GM12878 (cell line): ENCODE measurements at regions not wholly inside any gene's neighbourhood (a gene's known extent, or its start where the extent isn't known, plus 50 kb on each side); places are given as distances from the start of the nearest gene placed in this dataset.
A peak's percentile ranks its signal among the peaks of the same experiment; 100 is the strongest.

Source experiments
- ATAC-seq: fragments of 200-7000 bp; cut with Tn5 transposase; 3 replicates; pipeline ENCODE4 v1.9.1; 2020; ENCODE audit warnings: mild to moderate bottlenecking, moderate library complexity
- BruUV-seq: library from RNA; stranded (reverse); fragments of 400-500 nt; replicated peaks from 2 replicates; lab custom pipeline; 2021; lab: Mats Ljungman, UMichigan
- CTCF ChIA-PET: fragments of 300-600 bp; sonication (Branson Sonifier 250); formaldehyde crosslinking; extraction: SDS; loops from one replicate; lab custom pipeline; 2021; ENCODE audit warnings: inconsistent platforms; lab: Yijun Ruan, JAX
- POLR2A ChIA-PET: fragments of 350-600 bp; formaldehyde crosslinking; extraction: SDS; loops from one replicate; lab custom pipeline; 2021; ENCODE audit warnings: inconsistent platforms; lab: Charles Lee
- RAD21 ChIA-PET: fragments of 300-600 bp; sonication (Branson Sonifier 250); formaldehyde crosslinking; loops from one replicate; lab custom pipeline; 2023; ENCODE audit warnings: antibody characterized with exemption; ENCODE audit not compliant: unreplicated experiment; lab: Charles Lee
- SMC1A ChIA-PET: fragments of 300-600 bp; sonication (Branson Sonifier 250); formaldehyde crosslinking; loops from one replicate; lab custom pipeline; 2023; ENCODE audit not compliant: unreplicated experiment, uncharacterized antibody; lab: Charles Lee
- DNase-seq: peaks from one replicate; pipeline ENCODE4 v3.0.0-alpha.2; 2011; ENCODE audit warnings: low read depth, low spot score
- FAIRE-seq: peaks from 3 replicates; lab custom pipeline; 2011; peaks lifted over from hg19 to GRCh38; lab: Jason Lieb, UNC
- H2AFZ ChIP-seq: 2 replicates; pipeline ENCODE4 v1.6.0; 2011; ENCODE audit warnings: low read depth, low read length, control low read depth; ENCODE audit not compliant: control insufficient read depth
- H3K27ac ChIP-seq: 2 replicates; pipeline ENCODE4 v1.5.1; 2011; ENCODE audit warnings: control low read depth; ENCODE audit not compliant: control insufficient read depth, insufficient read depth
- H3K27me3 ChIP-seq, 2 experiments: replicated peaks in 1 of 2; 2 replicates each; pipeline versions ENCODE4 v1.6.0 to v1.6.1; 2011; ENCODE audit warnings: low read length in 1 of 2; ENCODE audit not compliant: control insufficient read depth in 2 of 2, insufficient read depth in 2 of 2
- H3K36me3 ChIP-seq, 2 experiments: 2 replicates each; pipeline ENCODE4 v1.5.1; 2011; ENCODE audit warnings: low read length in 1 of 2; ENCODE audit not compliant: control insufficient read depth in 2 of 2, insufficient read depth in 2 of 2
- H3K4me1 ChIP-seq: 2 replicates; pipeline ENCODE4 v1.6.1; 2011; ENCODE audit warnings: mild to moderate bottlenecking, low read length, moderate library complexity, mixed read lengths; ENCODE audit not compliant: control insufficient read depth, insufficient read depth
- H3K4me2 ChIP-seq: 2 replicates; pipeline ENCODE4 v1.6.0; 2011; ENCODE audit warnings: control low read depth; ENCODE audit not compliant: control insufficient read depth, insufficient read depth
- H3K4me3 ChIP-seq: fragments of 200-600 bp; sonication (generic); 2 replicates; pipeline ENCODE4 v1.5.1; 2016
- H3K79me2 ChIP-seq: 2 replicates; pipeline ENCODE4 v1.6.0; 2011; ENCODE audit warnings: low read length; ENCODE audit not compliant: control insufficient read depth, insufficient read depth
- H3K9ac ChIP-seq: 2 replicates; pipeline ENCODE4 v1.8.0; 2011; ENCODE audit warnings: low read length, control low read depth, mixed read lengths; ENCODE audit not compliant: control insufficient read depth, insufficient read depth
- H3K9me3 ChIP-seq: replicated peaks from 3 replicates; pipeline ENCODE4 v1.5.1; 2011; ENCODE audit warnings: mild to moderate bottlenecking, low read length; ENCODE audit not compliant: control insufficient read depth, insufficient read depth
- H4K20me1 ChIP-seq: 2 replicates; pipeline ENCODE4 v1.6.0; 2011; ENCODE audit not compliant: control insufficient read depth, insufficient read depth
- ATF7 ChIP-seq: fragments of 450-650 bp; IDR thresholded peaks from 2 replicates; pipeline ENCODE4 v1.6.1; 2016; ENCODE audit warnings: low read depth, mild to moderate bottlenecking
- BACH1 ChIP-seq: fragments of 450-650 bp; IDR thresholded peaks from 2 replicates; pipeline ENCODE4 v1.6.1; 2017; ENCODE audit warnings: mild to moderate bottlenecking, borderline replicate concordance
- CBFB ChIP-seq: IDR thresholded peaks from 2 replicates; pipeline ENCODE4 v1.6.1; 2016; ENCODE audit warnings: antibody characterized with exemption, low read depth
- CBX5 ChIP-seq: sonication (generic); IDR thresholded peaks from 2 replicates; pipeline ENCODE4 v1.6.1; 2016; ENCODE audit warnings: low read depth, moderate library complexity, mild to moderate bottlenecking, inconsistent platforms
- CHD1 ChIP-seq: IDR thresholded peaks from 2 replicates; pipeline ENCODE4 v1.6.1; 2012; ENCODE audit warnings: low read depth, low read length, improper control_type of control experiment
- DPF2 ChIP-seq: fragments of 450-650 bp; IDR thresholded peaks from 2 replicates; pipeline ENCODE4 v1.6.1; 2017; ENCODE audit warnings: mild to moderate bottlenecking
- EED ChIP-seq: sonication (generic); IDR thresholded peaks from 2 replicates; pipeline ENCODE4 v1.6.1; 2016; ENCODE audit warnings: antibody characterized with exemption, low read depth
- FOXM1 ChIP-seq: IDR thresholded peaks from 2 replicates; pipeline ENCODE4 v1.6.1; 2012; ENCODE audit warnings: low read depth, mild to moderate bottlenecking, inconsistent platforms, low read length, moderate library complexity
- IKZF2 ChIP-seq, 2 experiments: fragments of 450-650 bp; IDR thresholded peaks; 2 replicates each; pipeline ENCODE4 v1.6.1; 2017; ENCODE audit warnings: mild to moderate bottlenecking in 2 of 2, moderate library complexity in 2 of 2
- KDM1A ChIP-seq: fragments of 200-600 bp; sonication (generic); IDR thresholded peaks from 2 replicates; pipeline ENCODE4 v1.6.1; 2016; ENCODE audit warnings: borderline replicate concordance
- MEF2B ChIP-seq: fragments of 450-650 bp; IDR thresholded peaks from 2 replicates; pipeline ENCODE4 v1.6.1; 2018; ENCODE audit warnings: mild to moderate bottlenecking, moderate library complexity; ENCODE audit not compliant: partially characterized antibody, poor library complexity, severe bottlenecking
- MLLT1 ChIP-seq: fragments of 450-650 bp; IDR thresholded peaks from 2 replicates; pipeline ENCODE4 v1.6.1; 2016; ENCODE audit warnings: mild to moderate bottlenecking
- NBN ChIP-seq: fragments of 450-650 bp; IDR thresholded peaks from 2 replicates; pipeline ENCODE4 v1.6.1; 2016
- NFYB ChIP-seq: IDR thresholded peaks from 2 replicates; pipeline ENCODE4 v1.6.1; 2011; ENCODE audit warnings: low read depth, mild to moderate bottlenecking, low read length, improper control_type of control experiment, moderate library complexity; ENCODE audit not compliant: insufficient read depth
- NR2C1 ChIP-seq: fragments of 450-650 bp; IDR thresholded peaks from 2 replicates; pipeline ENCODE4 v1.6.1; 2017; ENCODE audit warnings: antibody characterized with exemption, mild to moderate bottlenecking, moderate library complexity
- NR2F1 ChIP-seq: fragments of 450-650 bp; conservative IDR thresholded peaks from 2 replicates; pipeline ENCODE4 v1.6.1; 2017; ENCODE audit warnings: mild to moderate bottlenecking
- POLR2AphosphoS5 ChIP-seq: IDR thresholded peaks from 2 replicates; pipeline ENCODE4 v1.6.1; 2011; ENCODE audit warnings: mild to moderate bottlenecking, low read length, inconsistent platforms
- RCOR1 ChIP-seq: conservative IDR thresholded peaks from 2 replicates; pipeline ENCODE4 v1.6.1; 2012; ENCODE audit warnings: low read depth, low read length, improper control_type of control experiment
- RELB ChIP-seq: fragments of 450-650 bp; IDR thresholded peaks from 2 replicates; pipeline ENCODE4 v1.6.1; 2017; ENCODE audit warnings: low read depth, mild to moderate bottlenecking, moderate library complexity
- SIX5 ChIP-seq: IDR thresholded peaks from 2 replicates; pipeline ENCODE4 v1.6.1; 2011; ENCODE audit warnings: mild to moderate bottlenecking, low read depth, low read length, moderate library complexity; ENCODE audit not compliant: severe bottlenecking
- SMAD5 ChIP-seq: IDR thresholded peaks from 2 replicates; pipeline ENCODE4 v1.6.1; 2016; ENCODE audit warnings: antibody characterized with exemption, low read depth
- STAT1 ChIP-seq: fragments of 450-650 bp; conservative IDR thresholded peaks from 2 replicates; pipeline ENCODE4 v1.6.1; 2014; ENCODE audit warnings: antibody characterized with exemption, mild to moderate bottlenecking
- TCF12 ChIP-seq: IDR thresholded peaks from 2 replicates; pipeline ENCODE4 v1.6.1; 2011; ENCODE audit warnings: low read depth, mild to moderate bottlenecking, low read length
- ZBED1 ChIP-seq: IDR thresholded peaks from 2 replicates; pipeline ENCODE4 v1.6.1; 2016; ENCODE audit warnings: borderline replicate concordance
- ZSCAN29 ChIP-seq: fragments of 450-650 bp; IDR thresholded peaks from 2 replicates; pipeline ENCODE4 v1.6.1; 2017; ENCODE audit warnings: mild to moderate bottlenecking, moderate library complexity
- WGBS: methylation state at CpG from one replicate; pipeline ENCODE4 v1.1.6; 2016; ENCODE audit warnings: low lambda C conversion rate; ENCODE audit not compliant: insufficient replicate concordance, insufficient coverage; ENCODE audit errors: missing lambda C conversion rate; 5-methylcytosine and 5-hydroxymethylcytosine counted together
- in situ Hi-C: fragments of 300-500 bp; cut with MboI; formaldehyde crosslinking; loops from 9 replicates; pipeline ENCODE4 v1.14.3; 2018; ENCODE audit warnings: mixed read lengths
- intact Hi-C: fragments of 100-400 bp; cut with micrococcal nuclease; formaldehyde crosslinking; loops from one replicate; pipeline ENCODE4 v1.14.2; 2022; ENCODE audit not compliant: unreplicated experiment

- in situ Hi-C loops (no loop called here), intact Hi-C loops (no loop called here)
- Histone ChIP-seq H3K4me2 (no peak overlapping the region), H3K4me1 (no peaks in the 10 kb centered on the region), H3K79me2 (no peaks in the 10 kb centered on the region), H3K4me3 (no peak overlapping the region), H3K9ac (no peak overlapping the region), H3K9me3 (no peaks in the 10 kb centered on the region), H3K27me3 (no peaks in the 10 kb centered on the region), H2AFZ (no peak overlapping the region), H3K36me3 (no peaks in the 10 kb centered on the region), H3K27ac (no peak overlapping the region), H4K20me1 (no peaks in the 10 kb centered on the region)
- ChIA-PET SMC1A (no interaction called here), CTCF (no interaction called here), POLR2A (no interaction called here), RAD21 (no interaction called here)
- 0% methylated on average over 1 of the region's 1 CpG for WGBS
- ATAC-seq, result peak; percentile 74
- no peak for FAIRE-seq
- DNase-seq, result no peak
- no TSS peak for BruUV-seq
- TF ChIP-seq FOXM1 (peak; percentile 57; the same call in 1 of the 2 replicates), TCF12 (no peak), ZBED1 (no peak; the same call in 1 of the 2 replicates), RCOR1 (no peak), EED (0 out of 2 replicates have a peak, but pooled peaks have one; percentile 31), NR2F1 (no peak), IKZF2 (IDR thresholded peaks at IDR 0.05) (peak in 1 of 2 experiments; percentile 31; a peak in 1 of 4 replicates), ATF7 (no peak), NBN (no peak), DPF2 (0 out of 2 replicates have a peak, but pooled peaks have one; percentile 19), BACH1 (no peak), MLLT1 (no peak), STAT1 (no peak), NFYB (no peak), CHD1 (no peak), SIX5 (no peak), ZSCAN29 (no peak), KDM1A (no peak), MEF2B (no peak), CBFB (no peak), POLR2AphosphoS5 (no peak), SMAD5 (no peak), RELB (peak; percentile 80), NR2C1 (no peak), CBX5 (no peak)
Observed at GRCh38 chr7:52325237-52325636, 710.2 kb upstream of the POM121L12 start.
